Liver (tissue), 3 donors: ENCODE measurements at regions not wholly inside any gene's neighbourhood (a gene's known extent, or its start where the extent isn't known, plus 50 kb on each side); places are given as distances from the start of the nearest gene placed in this dataset.

Experiments used
- ATF3 ChIP-seq: IDR thresholded peaks from 2 replicates; pipeline ENCODE4 v1.6.1; 2016; ENCODE audit warnings: antibody characterized with exemption
- CTCF ChIP-seq: fragments of 150-350 bp; IDR thresholded peaks from 2 replicates; pipeline ENCODE4 v1.5.1; 2017; ENCODE audit warnings: improper control_type of control experiment, low read depth, low read length; ENCODE audit not compliant: missing input control
- EGR1 ChIP-seq, 2 donors: IDR thresholded peaks; 2 replicates each; pipeline ENCODE4 v1.6.1; 2016 to 2018; ENCODE audit warnings: antibody characterized with exemption in 2 of 2, low read depth in 2 of 2
- FOXA1 ChIP-seq: IDR thresholded peaks from 2 replicates; pipeline ENCODE4 v1.6.1; 2016; ENCODE audit warnings: antibody characterized with exemption
- FOXA2 ChIP-seq: IDR thresholded peaks from 2 replicates; pipeline ENCODE4 v1.6.1; 2016; ENCODE audit warnings: antibody characterized with exemption
- GABPA ChIP-seq, 2 donors: IDR thresholded peaks in 1 of 2; conservative IDR thresholded peaks in 1 of 2; 2 replicates each; pipeline ENCODE4 v1.6.1; 2016; ENCODE audit warnings: antibody characterized with exemption in 2 of 2, mild to moderate bottlenecking in 1 of 2, moderate library complexity in 1 of 2
- NR2F2 ChIP-seq: IDR thresholded peaks from 2 replicates; pipeline ENCODE4 v1.6.1; 2016; ENCODE audit warnings: antibody characterized with exemption
- RAD21 ChIP-seq, 2 donors: IDR thresholded peaks; 2 replicates each; pipeline ENCODE4 v1.6.1; 2016; ENCODE audit warnings: antibody characterized with exemption in 2 of 2, mild to moderate bottlenecking in 2 of 2
- REST ChIP-seq: IDR thresholded peaks from 2 replicates; pipeline ENCODE4 v1.6.1; 2016; ENCODE audit warnings: antibody characterized with exemption, mild to moderate bottlenecking
- SP1 ChIP-seq: IDR thresholded peaks from 2 replicates; pipeline ENCODE4 v1.6.1; 2018; ENCODE audit warnings: antibody characterized with exemption, mild to moderate bottlenecking
- TAF1 ChIP-seq: conservative IDR thresholded peaks from 2 replicates; pipeline ENCODE4 v1.6.1; 2016; ENCODE audit warnings: antibody characterized with exemption, mild to moderate bottlenecking
- YY1 ChIP-seq: IDR thresholded peaks from 2 replicates; pipeline ENCODE4 v1.6.1; 2016; ENCODE audit warnings: antibody characterized with exemption, mild to moderate bottlenecking
- donor health status: healthy.
- donor health status: healthy.

DNA sequence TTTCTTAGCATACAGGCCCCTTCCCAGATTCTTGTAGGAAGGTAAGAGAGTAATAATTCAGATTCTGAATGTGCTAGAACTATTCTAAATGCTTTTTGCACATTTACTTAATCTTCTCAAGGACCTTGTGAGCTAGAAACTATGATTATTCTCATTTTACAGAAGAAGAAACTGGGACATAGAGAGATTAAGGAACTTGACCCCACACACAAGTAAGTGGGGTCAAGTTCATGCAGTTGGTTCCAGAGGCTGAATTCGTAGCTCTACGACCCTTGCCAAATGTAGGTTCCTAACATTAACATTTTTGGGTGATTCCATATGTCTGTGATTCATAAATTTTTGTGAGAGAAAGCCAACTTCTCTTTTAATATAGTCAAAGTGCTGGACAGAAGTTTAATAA is 238.1 kb downstream of the LACC1 start:
- no peak for TF ChIP-seq REST
- TF ChIP-seq CTCF, result no peak
- no peak for TF ChIP-seq RAD21 (IDR thresholded peaks at IDR 0.05)
- no peak for TF ChIP-seq GABPA (IDR thresholded peaks at IDR 0.05 in 1 of 2, conservative IDR thresholded peaks at IDR 0.05 in 1 of 2)
- TF ChIP-seq YY1, result no peak
- no peak for TF ChIP-seq EGR1 (IDR thresholded peaks at IDR 0.05; ENCODE audit: low read depth in 2 of 2)
- TF ChIP-seq FOXA1, result no peak
- TF ChIP-seq TAF1, result no peak
- TF ChIP-seq ATF3, result no peak
- TF ChIP-seq NR2F2, result no peak
- TF ChIP-seq SP1, result no peak
- TF ChIP-seq FOXA2, result no peak
